Smooth muscle cell (in vitro differentiated cells): ENCODE measurements at regions not wholly inside any gene's neighbourhood (a gene's known extent, or its start where the extent isn't known, plus 50 kb on each side); places are given as distances from the start of the nearest gene placed in this dataset.

ENCODE experiments used
- DNase-seq: peaks from one replicate; lab custom pipeline; 2025; ENCODE audit not compliant: unreplicated experiment; lab: John Stamatoyannopoulos, UW
- H2AFZ ChIP-seq: fragments of 200-600 bp; sonication (generic); 2 replicates; pipeline ENCODE4 v1.6.0; 2016; ENCODE audit warnings: antibody characterized with exemption, low read depth, mild to moderate bottlenecking
- H3F3A ChIP-seq: fragments of 200-600 bp; sonication (generic); 2 replicates; pipeline ENCODE4 v1.6.0; 2017; ENCODE audit warnings: antibody characterized with exemption, low read depth
- H3K27ac ChIP-seq: fragments of 200-600 bp; sonication (generic); 2 replicates; pipeline ENCODE4 v1.5.1; 2016; ENCODE audit warnings: low read depth, mild to moderate bottlenecking
- H3K27me3 ChIP-seq: fragments of 200-600 bp; sonication (generic); 2 replicates; pipeline ENCODE4 v1.6.1; 2016; ENCODE audit warnings: low read depth, mild to moderate bottlenecking
- H3K36me3 ChIP-seq: fragments of 200-600 bp; sonication (generic); 2 replicates; pipeline ENCODE4 v1.5.1; 2016; ENCODE audit warnings: low read depth
- H3K4me1 ChIP-seq: fragments of 200-600 bp; sonication (generic); 2 replicates; pipeline ENCODE4 v1.5.1; 2016; ENCODE audit warnings: low read depth
- H3K4me2 ChIP-seq: fragments of 200-600 bp; sonication (generic); 2 replicates; pipeline ENCODE4 v1.6.0; 2016; ENCODE audit warnings: mild to moderate bottlenecking
- H3K4me3 ChIP-seq: fragments of 200-600 bp; sonication (generic); 2 replicates; pipeline ENCODE4 v1.5.1; 2016; ENCODE audit warnings: mild to moderate bottlenecking
- H3K79me2 ChIP-seq: fragments of 200-600 bp; sonication (generic); 2 replicates; pipeline ENCODE4 v1.6.0; 2016; ENCODE audit warnings: low read depth, mild to moderate bottlenecking
- H3K9ac ChIP-seq: fragments of 200-600 bp; sonication (generic); 2 replicates; pipeline ENCODE4 v1.6.0; 2016; ENCODE audit warnings: low read depth
- H3K9me3 ChIP-seq: fragments of 200-600 bp; sonication (generic); replicated peaks from 2 replicates; pipeline ENCODE4 v1.5.1; 2016; ENCODE audit warnings: low read depth
- H4K20me1 ChIP-seq: fragments of 200-600 bp; sonication (generic); 2 replicates; pipeline ENCODE4 v1.6.0; 2016; ENCODE audit warnings: low read depth
- WGBS: methylation state at CpG from one replicate; pipeline ENCODE4 v1.1.7; 2016; ENCODE audit warnings: low lambda C conversion rate; 5-methylcytosine and 5-hydroxymethylcytosine counted together
- TF ChIP-seq, protein P1 (sequence below): fragments of 200-600 bp; sonication (generic); IDR thresholded peaks from 2 replicates; pipeline ENCODE4 v1.5.1; 2017; ENCODE audit warnings: borderline replicate concordance, mild to moderate bottlenecking, antibody characterized with exemption; ENCODE audit not compliant: insufficient read depth, poor library complexity, severe bottlenecking

GRCh38 chr3:78242724-78243123 lies 1202.8 kb downstream of the ROBO2 start:
- Histone ChIP-seq H3F3A (no peaks in the 10 kb centered on the region), H3K27ac (no peak overlapping the region), H4K20me1 (no peaks in the 10 kb centered on the region), H2AFZ (no peak overlapping the region), H3K9me3 (peaks cover 5% of the 10 kb centered on the region), H3K9ac (no peak overlapping the region), H3K4me1 (no peaks in the 10 kb centered on the region), H3K36me3 (no peaks in the 10 kb centered on the region), H3K4me2 (no peak overlapping the region), H3K4me3 (no peak overlapping the region), H3K79me2 (no peaks in the 10 kb centered on the region), H3K27me3 (no peaks in the 10 kb centered on the region)
- TF ChIP-seq, protein P1, sequence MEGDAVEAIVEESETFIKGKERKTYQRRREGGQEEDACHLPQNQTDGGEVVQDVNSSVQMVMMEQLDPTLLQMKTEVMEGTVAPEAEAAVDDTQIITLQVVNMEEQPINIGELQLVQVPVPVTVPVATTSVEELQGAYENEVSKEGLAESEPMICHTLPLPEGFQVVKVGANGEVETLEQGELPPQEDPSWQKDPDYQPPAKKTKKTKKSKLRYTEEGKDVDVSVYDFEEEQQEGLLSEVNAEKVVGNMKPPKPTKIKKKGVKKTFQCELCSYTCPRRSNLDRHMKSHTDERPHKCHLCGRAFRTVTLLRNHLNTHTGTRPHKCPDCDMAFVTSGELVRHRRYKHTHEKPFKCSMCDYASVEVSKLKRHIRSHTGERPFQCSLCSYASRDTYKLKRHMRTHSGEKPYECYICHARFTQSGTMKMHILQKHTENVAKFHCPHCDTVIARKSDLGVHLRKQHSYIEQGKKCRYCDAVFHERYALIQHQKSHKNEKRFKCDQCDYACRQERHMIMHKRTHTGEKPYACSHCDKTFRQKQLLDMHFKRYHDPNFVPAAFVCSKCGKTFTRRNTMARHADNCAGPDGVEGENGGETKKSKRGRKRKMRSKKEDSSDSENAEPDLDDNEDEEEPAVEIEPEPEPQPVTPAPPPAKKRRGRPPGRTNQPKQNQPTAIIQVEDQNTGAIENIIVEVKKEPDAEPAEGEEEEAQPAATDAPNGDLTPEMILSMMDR = no peak
- DNase-seq = no peak
- 94% methylated on average over 3 of the region's 3 CpGs for WGBS

- Histone ChIP-seq H3K27me3 (no peaks in the 10 kb centered on the region), H2AFZ (no peak overlapping the region), H3K27ac (no peak overlapping the region), H3K36me3 (no peaks in the 10 kb centered on the region), H3K79me2 (no peaks in the 10 kb centered on the region), H3K9ac (no peak overlapping the region), H4K20me1 (no peaks in the 10 kb centered on the region), H3K4me2 (no peak overlapping the region), H3K4me1 (no peaks in the 10 kb centered on the region), H3K4me3 (no peak overlapping the region), H3K9me3 (peaks cover 5% of the 10 kb centered on the region), H3F3A (no peaks in the 10 kb centered on the region)
- WGBS = 47% methylated on average over 2 of the region's 2 CpGs
- DNase-seq = no peak
- TF ChIP-seq, protein P1 = no peak
Measured at GRCh38 chr3:78244136-78244535, 1204.2 kb downstream of the ROBO2 start.

GRCh38 chr3:78249294-78249693 lies 1209.4 kb downstream of the ROBO2 start:
- H3K79me2 ChIP-seq = no peaks in the 10 kb centered on the region
- H2AFZ ChIP-seq = peak overlapping the region; percentile 4
- H3K4me1 ChIP-seq = no peaks in the 10 kb centered on the region
- no peak overlapping the region for H3K9ac ChIP-seq
- no peaks in the 10 kb centered on the region for H4K20me1 ChIP-seq
- H3K36me3 ChIP-seq = no peaks in the 10 kb centered on the region
- DNase-seq = no peak
- H3F3A ChIP-seq = no peaks in the 10 kb centered on the region
- 36% methylated on average over 3 of the region's 3 CpGs for WGBS
- H3K27ac ChIP-seq = no peak overlapping the region
- TF ChIP-seq, protein P1 = no peak
- no peak overlapping the region for H3K4me3 ChIP-seq
- no peaks in the 10 kb centered on the region for H3K27me3 ChIP-seq
- H3K9me3 ChIP-seq = peaks cover 5% of the 10 kb centered on the region
- H3K4me2 ChIP-seq = no peak overlapping the region

DNA sequence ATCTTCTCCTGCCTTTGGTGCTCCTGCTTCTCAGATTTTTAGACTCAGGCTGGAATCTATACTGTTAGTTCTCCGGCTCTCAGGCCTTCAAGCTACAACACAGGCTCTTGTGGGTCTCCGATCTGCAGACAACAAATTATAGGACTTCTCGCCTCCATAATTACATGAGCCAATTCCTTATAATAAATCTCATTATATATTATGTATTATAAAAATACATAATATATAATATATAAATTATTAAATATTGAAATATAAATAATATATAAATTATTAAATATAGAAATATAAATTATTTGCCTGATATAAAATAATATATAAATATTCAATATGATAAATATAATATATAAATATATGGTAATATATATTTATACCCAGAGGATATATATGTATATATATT lies 1214.0 kb downstream of the ROBO2 start:
- no peak overlapping the region for H2AFZ ChIP-seq
- H4K20me1 ChIP-seq = no peaks in the 10 kb centered on the region
- no peak for DNase-seq
- no peak overlapping the region for H3K9ac ChIP-seq
- no peak overlapping the region for H3K4me3 ChIP-seq
- peaks cover 29% of the 10 kb centered on the region for H3K4me1 ChIP-seq
- H3K36me3 ChIP-seq = no peaks in the 10 kb centered on the region
- WGBS = over 99% methylated on average over 3 of the region's 3 CpGs
- no peaks in the 10 kb centered on the region for H3K79me2 ChIP-seq
- H3K4me2 ChIP-seq = no peak overlapping the region
- H3F3A ChIP-seq = peaks cover 13% of the 10 kb centered on the region
- H3K27ac ChIP-seq = no peak overlapping the region
- TF ChIP-seq, protein P1 = no peak
- no peaks in the 10 kb centered on the region for H3K9me3 ChIP-seq
- H3K27me3 ChIP-seq = no peaks in the 10 kb centered on the region
